Epidermal melanocyte (primary cell): ENCODE measurements at regions not wholly inside any gene's neighbourhood (a gene's known extent, or its start where the extent isn't known, plus 50 kb on each side); places are given as distances from the start of the nearest gene placed in this dataset.
"Not testable (repeated sequence)": the region's sequence is repeated elsewhere in the genome, so short reads cannot be mapped to it uniquely, and the experiment has no call there.

Experiments used
- DNase-seq: peaks from one replicate; pipeline ENCODE4 v3.0.0; 2011; ENCODE audit warnings: low spot score; ENCODE audit not compliant: insufficient read length

DNA sequence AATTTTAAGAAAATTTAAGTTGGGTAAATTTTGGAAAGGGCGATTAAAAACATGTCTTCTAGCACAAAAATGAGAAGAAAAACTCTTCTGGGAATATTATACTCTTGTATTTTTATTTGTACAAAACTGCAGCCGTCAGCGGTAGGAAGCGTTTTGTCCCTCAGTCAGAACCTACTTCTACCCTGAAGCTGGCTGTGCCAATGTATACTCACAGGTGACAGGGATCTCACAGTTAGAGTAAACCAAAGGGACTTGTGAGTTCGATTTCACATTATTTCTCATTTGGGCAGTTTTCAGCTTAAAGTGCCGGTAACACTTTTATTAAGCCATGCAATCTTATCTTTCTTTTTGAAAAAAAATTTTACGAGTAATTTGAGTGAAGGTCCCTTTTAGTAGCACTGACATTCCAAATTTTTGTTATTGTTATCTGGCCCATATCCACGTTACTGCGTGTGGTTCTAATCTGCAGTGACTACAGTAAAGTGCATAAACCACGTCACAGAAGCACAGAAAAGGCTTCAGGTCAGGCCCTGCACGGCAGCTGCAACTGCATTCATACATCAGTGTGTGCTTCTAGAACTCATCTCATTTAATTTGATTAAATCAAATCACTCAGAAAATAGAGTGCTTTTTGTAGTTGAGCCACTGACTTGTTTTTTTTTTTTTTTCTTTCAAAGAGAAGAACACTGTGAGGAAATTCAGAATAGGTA, 387.3 kb downstream of the LIG4 start:
- no peak for DNase-seq

GRCh38 chr13:107824635-107825034, 390.7 kb downstream of the LIG4 start:
- DNase-seq: no peak

- DNase-seq: no peak
These were observed 393.3 kb downstream of the LIG4 start for GRCh38 chr13:107822006-107822405.

DNA sequence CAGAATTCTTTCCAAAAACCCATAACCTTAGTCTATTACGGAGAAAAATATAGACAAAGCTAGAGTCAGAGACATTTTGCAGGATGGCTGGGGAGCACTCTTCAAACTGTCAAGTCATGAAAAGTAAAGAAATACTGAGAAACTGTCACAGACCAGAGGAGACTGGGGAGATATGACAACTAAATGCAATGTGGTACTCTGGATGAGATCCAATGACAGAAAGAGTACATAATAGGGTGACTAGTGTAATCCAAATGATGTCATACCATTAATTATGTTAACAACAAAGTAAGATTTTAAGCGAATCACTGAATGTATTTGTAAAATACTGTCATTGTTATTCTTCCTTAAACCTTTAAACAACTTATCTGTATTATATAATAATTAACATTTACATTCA, 393.8 kb downstream of the LIG4 start:
- no peak for DNase-seq

GRCh38 chr13:107819071-107819470, 396.3 kb downstream of the LIG4 start:
- no peak for DNase-seq

DNA sequence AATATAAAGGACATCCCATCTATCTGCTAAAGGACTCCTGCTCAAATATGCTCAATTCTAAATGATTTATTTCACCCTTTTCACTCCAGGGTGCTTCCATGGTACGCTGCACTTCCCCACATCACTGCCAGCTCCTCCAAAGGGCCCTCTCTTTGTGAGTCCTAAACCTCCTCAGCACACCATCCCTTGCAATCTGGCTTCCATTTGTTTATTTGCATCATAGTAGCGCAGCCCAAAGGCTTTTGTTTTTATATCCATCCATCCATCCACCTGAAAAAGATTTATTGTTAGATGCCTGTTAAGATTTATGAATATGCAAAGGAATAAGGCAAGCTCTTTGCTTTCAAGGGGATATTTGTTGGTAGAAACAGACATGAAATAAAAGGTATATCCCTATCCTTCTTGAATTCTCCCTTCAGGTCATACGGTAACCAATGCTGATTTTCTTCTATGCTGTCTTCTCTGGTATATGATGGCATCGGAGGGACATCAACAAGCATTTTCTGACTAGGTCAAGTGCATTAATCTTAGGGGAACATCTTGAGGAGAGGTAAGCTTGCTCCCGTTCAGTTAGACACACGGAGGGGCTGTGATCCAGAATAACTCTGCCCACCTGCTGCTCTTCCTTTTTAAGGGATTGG, 397.6 kb downstream of the LIG4 start:
- DNase-seq: no peak

DNA sequence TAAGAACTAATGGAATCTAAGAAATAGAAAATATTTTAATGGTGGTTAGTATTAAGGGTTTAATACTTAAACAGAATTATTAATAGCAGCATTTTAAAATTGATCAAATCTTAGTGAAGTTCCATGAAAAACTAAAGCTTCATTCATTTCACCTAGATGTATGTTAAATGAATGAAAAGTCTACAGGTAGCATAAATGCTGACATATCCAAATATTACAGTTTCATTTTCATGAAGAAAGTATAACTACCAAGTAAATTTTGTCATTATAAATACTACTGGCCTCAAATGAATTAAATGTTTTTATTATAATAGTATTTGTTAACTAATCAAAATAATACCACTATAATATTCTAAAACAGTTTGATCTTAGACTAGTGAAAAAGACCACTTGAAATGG, 403.3 kb downstream of the LIG4 start:
- no peak for DNase-seq

GRCh38 chr13:107811233-107812013, 403.9 kb downstream of the LIG4 start:
- DNase-seq: no peak

DNA sequence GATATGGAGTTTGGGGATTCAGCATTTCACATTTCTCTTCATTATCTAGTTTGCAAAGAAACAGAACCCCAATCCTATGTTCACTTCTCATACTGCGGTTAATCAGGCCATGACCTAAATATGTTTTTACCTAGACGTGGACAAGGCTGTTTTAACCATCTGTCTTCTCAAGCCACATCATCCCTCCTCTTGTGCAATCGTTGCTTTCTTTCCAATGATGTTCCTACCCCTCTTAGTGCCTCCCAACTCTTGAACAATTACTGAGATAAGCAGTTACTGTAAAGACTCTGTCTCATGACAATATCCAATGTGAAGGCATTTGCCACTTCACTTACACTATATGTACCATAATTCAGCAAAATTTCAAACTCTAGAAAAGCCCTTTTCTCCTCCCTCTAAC, 406.2 kb downstream of the LIG4 start:
- no peak for DNase-seq

DNA sequence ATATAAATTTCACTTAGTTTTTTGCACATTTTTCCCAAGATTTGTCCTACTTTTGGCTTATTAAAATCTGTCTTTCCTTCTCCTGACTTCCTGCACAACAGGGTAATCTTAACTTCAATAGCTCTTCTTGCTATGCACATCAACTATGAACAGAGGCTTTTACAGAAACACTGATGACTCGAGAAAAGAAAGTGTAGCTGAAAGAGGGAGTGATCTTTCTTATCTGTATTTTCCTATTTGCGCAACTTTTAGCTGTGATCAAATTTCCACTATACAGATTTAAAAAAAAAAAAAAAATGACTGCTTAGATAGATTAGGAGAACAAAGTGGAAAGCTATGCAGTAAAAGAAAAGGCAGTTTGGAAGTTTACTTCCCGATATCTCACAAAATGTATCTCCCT, 406.9 kb downstream of the LIG4 start:
- no peak for DNase-seq

- no peak for DNase-seq
These were observed 407.8 kb downstream of the LIG4 start for GRCh38 chr13:107807306-107808073.

DNA sequence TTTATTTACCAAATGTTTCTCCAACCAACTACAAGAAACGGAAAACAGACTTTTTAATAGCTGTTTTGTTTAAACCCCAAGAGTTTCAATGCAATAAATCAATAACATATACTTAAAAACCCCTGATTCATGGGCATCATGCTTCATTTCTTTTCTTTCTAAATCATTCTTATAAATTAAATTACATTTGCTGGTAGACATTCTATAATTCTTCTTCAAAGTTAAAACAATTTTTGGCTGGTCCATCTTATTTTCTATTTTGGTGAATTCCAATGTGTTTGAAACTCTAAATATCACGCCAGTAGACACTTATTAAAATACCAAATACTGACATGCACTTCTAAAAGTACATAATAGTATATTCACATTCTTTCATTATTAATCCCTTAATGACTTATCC, 408.6 kb downstream of the LIG4 start:
- DNase-seq: no peak

GRCh38 chr13:107803822-107804495, 411.4 kb downstream of the LIG4 start:
- no peak for DNase-seq

DNA sequence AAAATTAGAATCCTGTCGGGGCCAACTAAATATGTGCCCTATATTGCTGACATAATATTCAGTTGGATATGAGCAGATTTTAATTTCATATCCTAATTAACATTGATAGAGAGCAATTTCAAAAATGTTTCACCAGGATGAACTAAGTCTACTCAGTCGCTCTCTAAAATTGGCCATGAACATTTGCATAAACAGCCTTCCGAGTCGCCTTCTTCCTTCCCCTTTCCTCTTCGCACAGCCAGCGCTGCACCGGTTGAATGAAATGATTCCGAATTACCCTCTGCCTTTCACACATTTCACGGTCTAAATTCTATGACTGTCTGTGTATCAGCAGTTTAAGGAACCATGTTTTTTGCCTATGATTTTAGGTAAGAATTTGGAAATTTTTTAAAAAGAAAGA, 413.7 kb downstream of the LIG4 start:
- DNase-seq: no peak

GRCh38 chr13:107799001-107799400, 416.3 kb downstream of the LIG4 start:
- no peak for DNase-seq

DNA sequence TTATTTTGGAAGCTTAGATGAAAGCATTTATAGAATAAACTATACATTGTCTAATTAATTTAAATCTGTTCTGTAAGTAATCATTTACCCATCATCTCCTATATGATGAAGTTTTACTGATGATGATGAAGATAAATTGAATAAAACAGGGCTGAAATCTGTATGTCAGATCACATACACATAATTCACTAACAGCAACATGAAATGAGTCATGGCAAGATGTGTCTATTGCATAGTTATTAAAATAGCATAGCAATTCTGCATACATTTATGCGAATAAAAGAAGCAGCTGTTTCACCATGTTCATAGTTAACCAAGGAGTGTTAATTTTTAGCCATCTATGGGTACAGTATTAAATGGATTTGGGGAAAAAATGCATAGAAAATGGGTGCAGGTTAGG, 424.9 kb downstream of the LIG4 start:
- no peak for DNase-seq

DNA sequence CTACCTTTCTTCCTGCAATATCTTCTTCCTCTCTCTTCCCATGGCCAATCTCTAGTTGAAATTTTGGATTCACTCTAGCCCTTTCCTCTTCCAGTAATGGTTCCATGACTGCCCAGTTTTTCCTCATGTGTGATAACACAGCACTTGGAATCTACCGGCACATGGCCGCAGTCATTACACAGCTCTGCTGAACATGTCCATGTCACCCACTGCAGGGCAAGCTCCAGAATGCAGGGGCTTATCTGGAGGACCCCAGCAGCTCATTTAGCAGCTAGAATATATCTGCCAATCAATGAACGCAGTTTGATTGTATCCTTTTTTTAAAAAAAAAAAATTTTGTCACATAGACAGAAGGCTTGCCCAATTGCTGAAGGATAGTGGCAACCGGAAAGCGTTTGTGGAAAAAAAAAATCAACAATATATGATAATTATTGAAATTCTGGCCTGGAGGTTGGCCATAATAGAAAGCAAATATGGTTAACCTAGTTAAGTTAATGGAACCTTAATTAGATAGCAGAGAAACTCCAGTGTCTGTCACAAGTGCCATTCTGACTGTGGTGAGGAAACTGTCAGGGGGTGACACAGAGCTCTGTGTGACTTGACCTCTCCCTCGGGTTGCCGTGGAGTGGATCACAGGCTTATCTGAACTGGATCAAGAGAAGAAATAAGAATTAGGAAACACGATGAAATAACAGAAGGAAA, 426.7 kb downstream of the LIG4 start:
- no peak for DNase-seq

- not testable (repeated sequence) for DNase-seq
These were observed 432.7 kb downstream of the LIG4 start for GRCh38 chr13:107782646-107783045.

DNA sequence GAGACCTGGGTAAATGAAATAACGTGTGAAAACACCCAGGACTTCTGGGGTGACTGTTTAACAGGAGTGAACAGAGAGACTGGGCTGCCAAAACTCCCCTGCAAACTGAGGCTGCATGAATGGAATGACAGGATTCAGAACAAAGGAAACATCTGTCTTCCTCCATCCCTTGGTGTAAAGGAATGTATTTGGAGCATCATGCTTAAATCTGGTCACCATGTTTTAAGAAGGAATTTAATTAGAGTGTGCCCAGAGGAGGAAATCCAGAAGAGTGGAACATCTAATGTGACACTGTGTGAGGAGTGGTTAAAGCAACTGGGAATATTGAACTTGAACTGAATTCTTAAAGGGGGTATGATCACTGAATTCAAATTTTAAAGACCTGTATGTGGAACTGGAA, 437.2 kb downstream of the LIG4 start:
- DNase-seq: no peak

GRCh38 chr13:107770541-107770940, 444.8 kb downstream of the LIG4 start:
- DNase-seq: no peak

DNA sequence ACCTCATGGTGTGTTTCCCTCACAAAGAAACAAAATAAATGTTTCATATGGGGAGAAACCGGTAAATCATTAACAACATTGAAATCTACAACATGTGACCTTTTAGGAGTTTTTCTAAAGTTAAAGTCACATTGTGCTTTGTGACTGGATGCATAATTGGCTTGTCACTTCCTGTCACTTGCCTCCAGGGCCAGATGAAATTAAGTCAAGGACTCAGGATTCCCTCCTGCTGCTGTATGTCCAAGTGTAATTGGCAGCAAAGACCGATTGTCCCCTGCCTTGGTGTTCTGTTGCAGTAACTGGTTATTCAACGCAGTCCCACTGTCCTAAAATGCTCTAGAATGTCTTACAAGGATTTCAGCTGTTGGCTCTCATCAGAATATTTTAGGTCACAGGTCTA, 448.2 kb downstream of the LIG4 start:
- DNase-seq: no peak
